B cell (primary cell): ENCODE measurements at regions not wholly inside any gene's neighbourhood (a gene's known extent, or its start where the extent isn't known, plus 50 kb on each side); places are given as distances from the start of the nearest gene placed in this dataset.

Experiments
- CTCF ChIP-seq: fragments of 200-600 bp; IDR thresholded peaks from one replicate; pipeline ENCODE4 v1.8.0; 2022; ENCODE audit warnings: antibody characterized with exemption, mild to moderate bottlenecking
- EZH2 ChIP-seq: IDR thresholded peaks from 2 replicates; pipeline ENCODE4 v1.6.1; 2012; ENCODE audit warnings: borderline replicate concordance, low read depth, mild to moderate bottlenecking, moderate library complexity, low read length; ENCODE audit not compliant: insufficient read depth, poor library complexity, severe bottlenecking

- TF ChIP-seq CTCF (no peak), EZH2 (no peak)
Observed at GRCh38 chr16:87216148-87216840, 100.9 kb downstream of the C16orf95 start.
